Daoy (cell line): ENCODE measurements at regions not wholly inside any gene's neighbourhood (a gene's known extent, or its start where the extent isn't known, plus 50 kb on each side); places are given as distances from the start of the nearest gene placed in this dataset.
A peak's percentile ranks its signal among the peaks of the same experiment; 100 is the strongest.

Experiments
- DNase-seq: peaks from one replicate; pipeline ENCODE4 v3.0.0-alpha.2; 2015; ENCODE audit warnings: low read depth

- no peak for DNase-seq
These were observed 68.3 kb upstream of the OTOS start for GRCh38 chr2:240208631-240209211.

- no peak for DNase-seq
These were observed 69.0 kb upstream of the OTOS start for GRCh38 chr2:240209493-240209892.

DNA sequence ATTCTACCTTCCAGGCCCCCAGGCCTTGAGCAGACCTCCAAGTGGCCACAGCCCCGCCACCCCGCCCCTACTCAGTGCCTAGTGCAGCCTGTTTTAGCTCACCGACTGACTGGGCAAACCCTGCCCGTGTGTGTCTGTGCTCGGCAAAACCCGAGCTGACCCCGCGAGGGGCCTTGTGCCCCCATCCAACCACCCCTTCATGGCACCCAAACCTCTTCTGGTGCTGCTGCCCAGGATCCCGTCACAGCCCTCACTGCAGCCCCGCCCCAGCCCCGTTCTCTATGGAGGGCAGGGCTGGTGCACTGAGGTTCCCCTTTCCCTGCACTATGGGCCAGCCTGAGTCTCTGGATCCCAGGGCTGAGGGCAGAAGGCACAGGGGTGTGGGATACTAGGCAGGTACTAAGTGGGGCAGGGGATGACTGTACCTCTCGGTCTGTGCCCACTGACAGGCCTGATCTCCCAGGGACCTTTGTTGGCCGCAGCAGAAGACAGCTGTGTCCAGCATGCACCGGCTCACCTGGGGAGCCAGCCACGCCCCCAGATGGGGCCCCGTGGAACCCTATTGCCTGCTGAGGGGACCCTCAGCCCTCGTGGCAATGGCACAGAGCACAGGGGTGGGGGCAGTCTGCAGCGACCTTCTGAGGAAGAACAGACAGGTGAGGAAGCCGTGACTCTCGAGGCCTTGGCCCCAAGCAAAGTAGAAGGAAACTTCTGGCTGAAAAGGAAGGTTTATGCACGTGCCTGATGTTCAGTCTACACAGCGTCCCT lies 69.9 kb upstream of the OTOS start:
- DNase-seq: no peak

DNA sequence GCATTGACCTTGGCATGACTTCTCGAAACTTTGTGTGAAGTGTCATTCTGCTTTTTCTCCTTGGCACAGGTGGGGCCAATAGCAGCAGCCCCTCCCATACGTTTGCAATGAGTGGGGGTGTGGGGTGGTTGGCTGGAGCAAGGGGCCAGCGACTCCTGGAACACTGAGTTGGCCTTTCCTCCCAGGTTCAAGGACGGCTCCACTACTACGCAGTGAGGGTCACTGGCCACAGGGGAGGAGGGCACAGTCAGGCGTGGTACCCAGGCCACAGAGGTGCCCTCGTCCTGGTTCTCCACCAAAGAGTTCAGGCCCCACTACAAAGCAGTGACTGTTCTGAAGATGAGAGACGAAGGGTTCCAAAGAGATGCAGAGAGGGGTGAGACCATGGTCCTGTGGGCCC lies 70.6 kb upstream of the OTOS start:
- no peak for DNase-seq

DNA sequence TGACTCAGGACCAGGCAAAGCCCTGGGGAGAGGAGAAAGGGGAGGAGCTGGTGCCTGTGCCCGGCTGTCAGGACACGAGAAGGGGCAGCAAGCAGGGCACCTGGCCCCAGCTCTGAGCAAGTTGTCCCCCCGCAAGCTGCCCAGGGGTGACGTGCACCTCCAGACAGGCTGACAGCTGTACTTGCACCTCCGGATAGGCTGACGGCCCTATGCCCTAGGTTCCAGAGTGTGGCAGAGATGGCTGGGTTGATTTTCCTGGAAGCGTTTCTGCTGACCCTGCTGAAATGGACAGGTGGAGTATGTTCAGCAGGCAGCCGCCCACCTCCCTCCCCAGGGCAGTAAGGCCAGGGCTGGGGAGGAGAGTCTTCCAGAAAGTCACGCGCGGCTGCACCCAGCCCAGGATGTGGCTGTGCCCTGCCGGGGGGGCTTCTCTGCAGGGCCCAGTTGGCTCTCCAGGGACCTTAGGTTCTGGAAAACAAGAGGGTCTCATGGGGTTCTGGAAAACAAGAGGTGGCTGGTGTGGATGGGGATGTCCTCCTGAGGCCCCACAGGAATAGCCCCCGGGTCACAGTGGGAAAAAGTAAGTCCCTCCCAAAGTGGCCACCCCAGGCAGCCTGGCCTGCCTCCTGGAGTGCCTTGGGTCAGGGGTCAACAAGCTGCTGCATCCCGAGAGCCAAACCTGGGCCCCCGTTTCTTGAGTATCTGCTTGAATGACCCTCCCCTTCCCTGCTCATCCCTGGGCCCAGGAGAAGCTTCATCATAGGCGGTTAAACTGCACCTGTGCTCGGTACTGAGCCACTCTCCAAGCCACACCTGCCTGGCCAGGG lies 71.4 kb upstream of the OTOS start:
- no peak for DNase-seq

- DNase-seq: no peak
These were observed 72.2 kb upstream of the OTOS start for GRCh38 chr2:240212425-240213225.

GRCh38 chr2:240213226-240213475 lies 72.7 kb upstream of the OTOS start:
- DNase-seq: no peak

DNA sequence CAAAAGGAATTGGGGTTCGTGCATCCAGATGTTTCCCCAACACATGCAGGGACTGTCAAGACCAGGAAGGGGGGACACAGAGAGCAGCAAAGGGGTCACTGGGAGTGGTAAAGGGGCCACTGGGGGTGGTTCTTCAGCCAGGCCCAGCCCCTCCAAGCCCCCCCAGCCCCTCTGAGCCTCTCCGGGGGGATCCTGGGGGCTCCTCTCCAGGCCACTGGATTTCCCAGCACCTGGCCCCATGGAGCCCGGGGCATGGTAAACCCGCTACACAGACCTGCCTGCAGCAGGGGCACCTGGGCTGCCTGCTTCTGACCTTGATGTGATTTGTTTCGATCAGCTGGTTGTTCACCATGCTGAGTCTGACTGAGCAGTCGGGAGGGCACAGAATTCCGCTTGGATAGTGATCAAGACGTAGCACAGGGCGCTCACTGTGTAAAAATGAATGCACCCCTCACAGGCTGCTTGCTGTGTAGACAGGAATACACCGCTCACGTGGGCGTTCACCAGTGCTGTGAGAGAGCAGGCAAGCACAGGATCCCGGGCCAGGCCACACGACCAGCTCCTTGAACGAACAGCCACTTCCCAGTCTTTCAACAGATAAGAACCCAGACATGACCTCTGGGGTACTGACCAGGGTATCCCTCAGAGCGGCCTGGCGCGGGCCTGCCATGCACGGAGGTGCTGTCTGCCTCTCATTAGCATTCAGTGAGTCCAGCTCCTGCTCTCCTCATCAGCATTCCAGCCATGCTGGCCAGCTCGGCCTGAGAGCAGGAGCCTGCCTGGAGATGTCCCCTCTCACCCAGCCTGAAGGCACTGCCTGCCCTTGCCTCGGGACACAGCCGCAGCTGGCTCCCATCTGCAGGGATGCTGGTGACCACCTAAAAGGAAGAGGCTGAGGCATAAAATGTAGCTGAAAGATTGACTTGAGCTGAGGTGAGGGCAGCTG lies 73.3 kb upstream of the OTOS start:
- no peak for DNase-seq

DNA sequence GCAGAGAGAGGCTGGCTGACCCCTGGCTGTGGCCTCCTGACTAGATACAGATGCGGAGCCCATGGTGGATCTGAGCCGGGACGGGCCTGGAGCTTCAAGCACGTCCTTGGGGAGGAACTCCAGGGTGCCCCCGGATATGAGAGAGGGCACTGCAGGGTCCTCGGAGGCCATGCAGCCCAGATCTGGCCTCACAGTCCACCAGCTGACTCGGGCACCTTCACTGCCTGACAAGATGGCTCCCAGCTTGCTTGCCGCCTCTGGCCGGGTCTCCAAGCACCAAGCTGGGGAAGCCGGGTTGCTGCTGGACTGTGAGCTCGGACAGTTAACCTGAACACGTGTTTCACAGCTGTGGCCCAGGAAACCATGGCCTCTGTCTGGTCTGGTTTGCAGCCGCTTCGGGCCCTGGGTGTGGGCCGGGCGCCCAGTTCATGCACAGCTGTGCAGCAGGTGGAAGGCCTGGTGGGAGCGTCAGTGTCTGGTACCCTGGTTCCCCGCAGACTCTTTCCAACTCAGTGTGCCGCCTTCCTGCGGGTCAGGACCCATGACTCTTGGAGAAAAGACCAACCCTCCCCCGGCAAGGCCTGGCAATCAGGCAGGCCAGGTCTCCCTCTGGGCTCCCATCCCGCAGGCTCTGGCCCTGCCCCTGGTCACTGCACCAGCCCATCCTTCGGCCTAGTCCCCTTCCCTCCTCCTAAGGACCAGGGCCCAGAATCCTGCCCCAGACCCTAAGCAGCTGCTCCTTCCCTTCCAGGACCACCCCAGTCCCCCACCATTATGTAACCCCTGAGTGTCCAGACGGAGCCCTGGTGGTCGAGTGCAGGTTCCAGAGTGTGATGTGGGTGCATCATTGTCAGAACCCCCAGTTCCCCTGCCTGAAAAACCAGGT lies 74.6 kb upstream of the OTOS start:
- DNase-seq: no peak

DNA sequence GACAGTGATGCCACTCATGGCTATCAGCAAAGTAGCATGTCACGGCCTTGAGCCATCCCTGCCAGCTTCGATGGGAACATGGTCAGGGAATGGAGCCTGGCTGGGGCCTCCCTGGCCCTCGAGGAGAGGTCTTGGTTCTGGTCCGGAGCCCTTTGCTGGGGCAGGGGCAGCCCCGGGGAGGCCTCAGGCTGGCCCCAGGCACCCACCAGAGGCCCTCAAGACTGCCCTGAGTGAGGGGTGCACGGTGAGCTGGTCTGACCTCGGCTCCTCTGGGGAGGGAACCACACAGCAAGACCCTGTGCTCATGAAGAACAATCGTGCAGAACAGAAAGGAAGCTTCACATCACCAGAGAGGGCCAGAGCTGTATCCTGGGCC lies 75.2 kb upstream of the OTOS start:
- DNase-seq: no peak

DNA sequence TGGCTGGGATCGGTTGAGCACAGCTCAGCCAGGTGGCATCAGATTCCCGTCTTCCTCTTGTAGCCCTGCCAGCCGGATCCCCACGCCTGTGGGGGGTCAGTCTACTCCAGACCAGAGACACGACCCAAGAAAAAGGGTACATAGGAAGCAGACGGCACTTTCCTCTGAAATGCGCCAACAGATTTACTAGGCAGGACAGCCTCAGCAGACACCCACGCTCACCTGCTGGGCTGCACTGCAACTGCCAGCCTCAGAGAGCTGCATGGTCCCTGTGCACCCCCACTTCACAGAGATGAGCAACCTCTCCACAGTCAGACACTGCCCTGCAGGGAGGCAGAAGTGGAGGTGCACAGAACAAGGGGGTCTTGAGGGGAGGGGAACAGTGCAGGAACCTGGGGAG lies 75.7 kb upstream of the OTOS start:
- no peak for DNase-seq

- peak; percentile 23 for DNase-seq
These were observed 77.2 kb upstream of the OTOS start for GRCh38 chr2:240217431-240218301.

DNA sequence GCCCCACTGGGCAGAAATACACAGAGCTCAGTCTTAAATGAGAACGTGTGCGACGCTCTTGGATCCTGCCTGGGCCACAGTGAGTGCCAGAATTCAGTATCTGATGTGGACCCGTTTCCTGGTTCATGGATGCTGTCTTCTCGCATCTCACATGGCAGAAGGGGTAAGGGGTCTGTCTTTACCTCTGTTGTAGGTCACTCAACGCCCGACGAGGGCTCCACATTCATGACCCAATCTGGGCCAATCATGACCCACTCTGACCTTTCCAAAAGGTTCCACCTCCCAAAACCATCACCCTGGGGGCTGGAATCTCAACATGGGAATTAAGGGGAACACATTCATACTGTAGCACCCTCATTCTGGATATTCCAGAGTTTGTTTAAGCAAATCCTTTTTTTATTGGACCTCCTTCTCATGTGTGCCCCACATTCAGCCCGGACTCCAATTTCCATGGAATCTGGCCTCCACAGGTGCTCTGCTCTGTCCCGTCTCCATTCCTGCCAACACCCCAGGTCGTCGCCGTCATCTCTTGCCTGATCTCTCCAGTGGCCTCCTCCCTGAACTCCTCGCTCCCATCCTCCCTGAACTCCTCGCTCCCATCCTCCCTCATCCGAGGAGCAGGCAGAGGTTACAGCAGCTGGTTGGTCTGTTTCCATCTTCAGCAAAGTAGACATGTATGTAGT lies 78.9 kb upstream of the OTOS start:
- DNase-seq: no peak

DNA sequence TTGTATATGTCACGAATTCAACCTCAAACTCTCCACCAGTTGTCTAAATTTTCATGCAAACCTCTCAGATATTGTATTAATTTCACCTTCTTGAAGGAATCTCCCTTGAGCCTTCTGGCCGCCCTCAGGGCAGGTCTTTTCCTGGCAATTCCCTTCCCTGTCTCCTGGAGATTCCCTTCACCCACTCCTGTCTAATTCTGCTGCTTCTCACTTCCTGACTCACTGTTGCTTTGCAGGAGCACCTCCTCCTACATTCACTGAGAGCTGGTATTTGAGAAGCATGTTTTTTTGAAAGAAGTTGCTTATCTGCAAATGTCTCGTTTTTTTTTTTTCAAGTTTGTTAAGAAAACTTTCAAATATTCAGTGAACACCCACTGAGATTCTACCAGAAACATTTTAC lies 79.9 kb upstream of the OTOS start:
- peak; percentile 49 for DNase-seq

DNA sequence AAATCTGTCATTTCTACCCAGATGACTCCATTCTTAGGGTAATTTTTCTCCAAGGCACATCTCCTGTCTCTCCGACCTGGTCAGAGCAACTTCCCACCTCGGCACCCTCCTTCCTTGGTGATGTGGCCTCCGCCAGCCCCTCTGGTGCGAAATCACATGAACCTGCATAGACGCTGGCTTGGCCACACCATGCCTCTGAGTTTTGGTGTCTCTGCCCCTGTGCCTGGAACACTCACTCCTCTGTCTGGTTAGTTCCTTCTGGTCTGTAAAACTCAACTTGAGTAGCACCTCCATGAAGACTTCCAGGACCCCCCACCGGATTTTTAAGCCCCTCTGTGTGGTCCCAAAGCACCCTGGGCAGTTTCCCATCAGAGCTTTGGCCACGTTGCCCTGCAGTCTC lies 83.2 kb upstream of the OTOS start:
- DNase-seq: no peak

DNA sequence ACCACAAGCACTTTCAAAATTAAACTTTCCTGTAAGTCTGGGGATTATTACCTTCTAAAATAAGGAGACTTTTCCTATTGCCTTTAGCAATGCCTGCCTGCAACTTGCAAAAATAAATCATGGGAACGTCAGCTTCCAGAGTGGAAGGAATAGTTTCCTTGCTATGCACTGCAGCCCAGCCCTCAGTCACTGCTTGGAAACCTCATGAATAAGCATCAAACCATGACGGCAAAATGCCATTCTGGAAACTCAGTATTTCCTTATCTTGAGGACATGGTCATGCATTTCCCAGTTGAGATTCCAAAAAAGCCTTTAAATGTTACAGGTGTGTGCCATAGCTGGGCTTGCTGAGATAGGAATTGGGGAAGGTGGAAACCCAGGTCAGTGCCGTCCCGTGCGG lies 84.2 kb upstream of the OTOS start:
- DNase-seq: no peak

DNA sequence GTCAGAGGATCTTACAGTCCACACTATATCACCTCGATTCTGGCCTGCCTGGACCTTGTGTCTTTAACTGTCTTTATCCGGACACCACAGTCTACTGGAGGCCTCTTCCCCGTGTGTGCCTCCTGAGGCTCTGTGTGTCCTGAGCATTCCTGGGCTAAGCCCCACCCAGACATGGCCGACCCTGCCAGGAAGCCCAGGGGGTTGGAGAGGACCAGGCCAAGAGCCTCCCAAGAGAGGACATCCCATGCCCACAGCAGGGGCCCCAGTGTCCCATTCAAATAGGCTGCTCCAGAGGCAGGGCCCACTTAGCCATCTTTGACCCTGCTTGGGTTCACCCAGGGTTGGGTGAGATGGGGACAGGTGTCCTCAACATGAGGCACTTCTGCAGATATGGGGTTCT lies 84.7 kb upstream of the OTOS start:
- no peak for DNase-seq

- DNase-seq: no peak
These were observed 85.4 kb upstream of the OTOS start for GRCh38 chr2:240225660-240226475.
